Stomach (tissue), 4 donors: ENCODE measurements at regions not wholly inside any gene's neighbourhood (a gene's known extent, or its start where the extent isn't known, plus 50 kb on each side); places are given as distances from the start of the nearest gene placed in this dataset.

Experiments
- CTCF ChIP-seq, 7 experiments: fragments of 450-650 bp in 4 of 7; fragments of 200-600 bp in 3 of 7; sonication (generic) in 3 of 7; IDR thresholded peaks; one replicate each; pipeline ENCODE4 v1.5.1; 2016 to 2019; ENCODE audit warnings: antibody characterized with exemption in 7 of 7, control low read depth in 2 of 7, mild to moderate bottlenecking in 1 of 7
- EP300 ChIP-seq: sonication (generic); formaldehyde crosslinking; IDR thresholded peaks from one replicate; pipeline ENCODE4 v1.6.1; 2017; ENCODE audit warnings: antibody characterized with exemption

GRCh38 chr11:25183411-25183810, 686.6 kb downstream of the LUZP2 start:
- TF ChIP-seq CTCF (IDR thresholded peaks at IDR 0.05) (no peak), EP300 (no peak)
